OCI-LY7 (cell line): ENCODE measurements at regions not wholly inside any gene's neighbourhood (a gene's known extent, or its start where the extent isn't known, plus 50 kb on each side); places are given as distances from the start of the nearest gene placed in this dataset.

ENCODE experiments used
- BruUV-seq: library from RNA; stranded (reverse); fragments of 400-500 nt; replicated peaks from 2 replicates; lab custom pipeline; 2021; lab: Mats Ljungman, UMichigan
- CTCF ChIA-PET: fragments of 300-600 bp; sonication (Branson Sonifier 250); formaldehyde crosslinking; loops from one replicate; lab custom pipeline; 2022; ENCODE audit warnings: antibody characterized with exemption; ENCODE audit not compliant: unreplicated experiment; lab: Charles Lee
- POLR2A ChIA-PET: fragments of 300-600 bp; sonication (Branson Sonifier 250); formaldehyde crosslinking; loops from one replicate; lab custom pipeline; 2022; ENCODE audit warnings: antibody characterized with exemption; lab: Charles Lee
- DNase-seq: peaks from one replicate; pipeline ENCODE4 v3.0.0-alpha.2; 2015; ENCODE audit warnings: low spot score
- H2AFZ ChIP-seq: fragments of 200-600 bp; sonication (generic), shearing (Covaris generic); 2 replicates; pipeline ENCODE4 v1.6.1; 2014; ENCODE audit warnings: mild to moderate bottlenecking, antibody characterized with exemption, low read length, moderate library complexity
- H3K27ac ChIP-seq: fragments of 200-600 bp; sonication (generic); 2 replicates; pipeline ENCODE4 v1.5.1; 2014; ENCODE audit warnings: mixed run types, low read depth, mild to moderate bottlenecking, moderate library complexity, low read length, inconsistent platforms; ENCODE audit not compliant: poor library complexity, severe bottlenecking
- H3K36me3 ChIP-seq: fragments of 200-600 bp; sonication (generic); 2 replicates; pipeline ENCODE4 v1.6.1; 2014; ENCODE audit warnings: mild to moderate bottlenecking, antibody characterized with exemption, low read length, moderate library complexity, mixed read lengths; ENCODE audit not compliant: insufficient read depth
- H3K4me1 ChIP-seq: fragments of 200-600 bp; sonication (generic); 2 replicates; pipeline ENCODE4 v1.5.1; 2014; ENCODE audit warnings: mild to moderate bottlenecking, low read length; ENCODE audit not compliant: insufficient read depth, poor library complexity, severe bottlenecking
- H3K4me2 ChIP-seq: fragments of 200-600 bp; sonication (generic); 2 replicates; pipeline ENCODE4 v1.6.1; 2014; ENCODE audit warnings: mild to moderate bottlenecking, low read length
- H3K4me3 ChIP-seq: fragments of 200-600 bp; sonication (generic); 2 replicates; pipeline ENCODE4 v1.5.1; 2014; ENCODE audit warnings: mild to moderate bottlenecking, low read depth, low read length; ENCODE audit not compliant: poor library complexity, severe bottlenecking
- H3K79me2 ChIP-seq: fragments of 200-600 bp; sonication (generic); 2 replicates; pipeline ENCODE4 v1.6.1; 2016; ENCODE audit warnings: low read depth, mild to moderate bottlenecking, low read length, moderate library complexity, mixed read lengths; ENCODE audit not compliant: insufficient read depth
- H3K9me2 ChIP-seq: fragments of 200-600 bp; sonication (generic); 2 replicates; pipeline ENCODE4 v1.6.1; 2016; ENCODE audit warnings: mild to moderate bottlenecking, low read length, mixed read lengths; ENCODE audit not compliant: insufficient read depth
- H3K9me3 ChIP-seq: fragments of 200-600 bp; sonication (generic); 2 replicates; pipeline ENCODE4 v1.6.1; 2014; ENCODE audit warnings: mild to moderate bottlenecking, mixed run types, low read length, mixed read lengths
- H4K20me1 ChIP-seq: fragments of 200-600 bp; sonication (generic); 2 replicates; pipeline ENCODE4 v1.6.1; 2014; ENCODE audit warnings: mild to moderate bottlenecking, antibody characterized with exemption, low read length, moderate library complexity, mixed read lengths; ENCODE audit not compliant: insufficient read depth
- CTCF ChIP-seq: fragments of 200-600 bp; sonication (generic); conservative IDR thresholded peaks from 2 replicates; pipeline ENCODE4 v1.5.1; 2014; ENCODE audit warnings: mild to moderate bottlenecking, antibody characterized with exemption, low read length, moderate library complexity, mixed read lengths
- EZH2phosphoT487 ChIP-seq: fragments of 200-600 bp; sonication (generic); IDR thresholded peaks from 2 replicates; pipeline ENCODE4 v1.6.1; 2018; ENCODE audit warnings: low read depth, borderline replicate concordance, mild to moderate bottlenecking, mixed run types, antibody characterized with exemption, low read length, moderate library complexity, mixed read lengths
- intact Hi-C: fragments of 100-400 bp; cut with micrococcal nuclease; formaldehyde crosslinking; loops from one replicate; pipeline ENCODE4 v1.10.0; 2022; ENCODE audit not compliant: unreplicated experiment

- no TSS peak for BruUV-seq
- DNase-seq: no peak
- ChIA-PET POLR2A (no interaction called here), CTCF (no interaction called here)
- Histone ChIP-seq H3K36me3 (no peaks in the 10 kb centered on the region), H3K4me1 (peaks cover 66% of the 10 kb centered on the region), H3K4me3 (no peak overlapping the region), H3K9me3 (no peaks in the 10 kb centered on the region), H3K4me2 (no peak overlapping the region), H4K20me1 (no peaks in the 10 kb centered on the region), H2AFZ (no peak overlapping the region; the same call in 1 of the 2 replicates), H3K27ac (no peak overlapping the region), H3K9me2 (no peaks in the 10 kb centered on the region), H3K79me2 (no peaks in the 10 kb centered on the region)
- intact Hi-C loops: no loop called here
- no peak for TF ChIP-seq EZH2phosphoT487
- no peak for TF ChIP-seq CTCF
Measured at GRCh38 chr22:48085901-48086645, 1323.6 kb downstream of the TBC1D22A start.

- Histone ChIP-seq H2AFZ (peak overlapping the region; percentile 75; the same call in 1 of the 2 replicates), H3K4me3 (no peak overlapping the region), H3K9me3 (no peaks in the 10 kb centered on the region), H4K20me1 (no peaks in the 10 kb centered on the region), H3K79me2 (no peaks in the 10 kb centered on the region), H3K27ac (no peak overlapping the region), H3K9me2 (no peaks in the 10 kb centered on the region), H3K4me1 (peaks cover 60% of the 10 kb centered on the region), H3K4me2 (peak overlapping the region; percentile 41), H3K36me3 (no peaks in the 10 kb centered on the region)
- no TSS peak for BruUV-seq
- intact Hi-C loops: no loop called here
- CTCF ChIA-PET: no interaction called here
- TF ChIP-seq EZH2phosphoT487 (no peak), CTCF (no peak)
- DNase-seq: no peak
- POLR2A ChIA-PET: no interaction called here
Measured at GRCh38 chr22:48084729-48085050, 1322.2 kb downstream of the TBC1D22A start.

GRCh38 chr22:48084041-48084728 lies 1321.7 kb downstream of the TBC1D22A start:
- ChIA-PET CTCF (interaction anchor here (1.2 kb wide), 1 partner anchor 11 kb away, joined by 6 read pairs; no protein-coding TSS in a partner anchor), POLR2A (interaction anchor here (0.6 kb wide), 1 partner anchor 1550 kb away, joined by 4 read pairs; no protein-coding TSS in a partner anchor)

More at GRCh38 chr22:48084041-48084728, 1321.7 kb downstream of the TBC1D22A start:
- intact Hi-C loops: no loop called here
- peak; percentile 46 for DNase-seq
- Histone ChIP-seq H3K4me2 (peak overlapping the region; percentile 41), H3K4me3 (no peak overlapping the region), H3K36me3 (no peaks in the 10 kb centered on the region), H4K20me1 (no peaks in the 10 kb centered on the region), H3K9me2 (no peaks in the 10 kb centered on the region), H3K27ac (no peak overlapping the region), H3K9me3 (no peaks in the 10 kb centered on the region), H3K79me2 (no peaks in the 10 kb centered on the region), H2AFZ (peak overlapping the region; percentile 75; the same call in 1 of the 2 replicates), H3K4me1 (peaks cover 64% of the 10 kb centered on the region)
- BruUV-seq: no TSS peak
- TF ChIP-seq EZH2phosphoT487 (no peak), CTCF (no peak)
